ENCODE measurements at regions not wholly inside any gene's neighbourhood (a gene's known extent, or its start where the extent isn't known, plus 50 kb on each side); places are given as distances from the start of the nearest gene placed in this dataset.

DNA sequence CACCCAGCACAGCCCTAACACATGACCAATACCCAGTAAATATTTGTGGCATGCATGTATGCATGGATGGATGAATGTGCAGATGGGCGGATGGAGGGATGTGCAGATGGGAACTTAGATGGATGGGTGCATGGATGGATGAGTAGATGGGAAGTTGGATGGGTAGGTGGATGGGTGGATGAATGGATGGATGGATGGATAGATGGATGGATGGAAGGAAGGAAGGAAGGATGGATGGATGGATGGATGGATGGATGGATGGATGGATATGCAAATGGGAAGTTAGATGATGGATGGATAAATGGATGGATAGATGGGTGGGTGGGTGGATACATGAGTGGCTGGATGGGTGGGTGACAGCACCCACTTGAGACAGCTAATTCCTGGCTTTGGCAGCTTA is 193.2 kb upstream of the TNRC6C start:
- 94 to 97% (median 95%) methylated on average over 1 of the region's 1 CpG for WGBS, 3 donors
- no peaks in the 10 kb centered on the region for H3K27me3 ChIP-seq
- intact Hi-C loops (cut with DNase I), result no loop called here
- no peak overlapping the region for H3K27ac ChIP-seq
- no peaks in the 10 kb centered on the region for H3K36me3 ChIP-seq
- H3K9me3 ChIP-seq, result no peaks in the 10 kb centered on the region
- no peak for TF ChIP-seq EP300 (IDR thresholded peaks at IDR 0.05)
- no peak for TF ChIP-seq POLR2A (IDR thresholded peaks at IDR 0.05)
- TF ChIP-seq, protein P1, sequence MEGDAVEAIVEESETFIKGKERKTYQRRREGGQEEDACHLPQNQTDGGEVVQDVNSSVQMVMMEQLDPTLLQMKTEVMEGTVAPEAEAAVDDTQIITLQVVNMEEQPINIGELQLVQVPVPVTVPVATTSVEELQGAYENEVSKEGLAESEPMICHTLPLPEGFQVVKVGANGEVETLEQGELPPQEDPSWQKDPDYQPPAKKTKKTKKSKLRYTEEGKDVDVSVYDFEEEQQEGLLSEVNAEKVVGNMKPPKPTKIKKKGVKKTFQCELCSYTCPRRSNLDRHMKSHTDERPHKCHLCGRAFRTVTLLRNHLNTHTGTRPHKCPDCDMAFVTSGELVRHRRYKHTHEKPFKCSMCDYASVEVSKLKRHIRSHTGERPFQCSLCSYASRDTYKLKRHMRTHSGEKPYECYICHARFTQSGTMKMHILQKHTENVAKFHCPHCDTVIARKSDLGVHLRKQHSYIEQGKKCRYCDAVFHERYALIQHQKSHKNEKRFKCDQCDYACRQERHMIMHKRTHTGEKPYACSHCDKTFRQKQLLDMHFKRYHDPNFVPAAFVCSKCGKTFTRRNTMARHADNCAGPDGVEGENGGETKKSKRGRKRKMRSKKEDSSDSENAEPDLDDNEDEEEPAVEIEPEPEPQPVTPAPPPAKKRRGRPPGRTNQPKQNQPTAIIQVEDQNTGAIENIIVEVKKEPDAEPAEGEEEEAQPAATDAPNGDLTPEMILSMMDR (IDR thresholded peaks at IDR 0.05), result no peak
- no peak for DNase-seq
- no peaks in the 10 kb centered on the region for H3K4me1 ChIP-seq (ENCODE audit: insufficient read depth)
- no peak overlapping the region for H3K4me3 ChIP-seq

DNA sequence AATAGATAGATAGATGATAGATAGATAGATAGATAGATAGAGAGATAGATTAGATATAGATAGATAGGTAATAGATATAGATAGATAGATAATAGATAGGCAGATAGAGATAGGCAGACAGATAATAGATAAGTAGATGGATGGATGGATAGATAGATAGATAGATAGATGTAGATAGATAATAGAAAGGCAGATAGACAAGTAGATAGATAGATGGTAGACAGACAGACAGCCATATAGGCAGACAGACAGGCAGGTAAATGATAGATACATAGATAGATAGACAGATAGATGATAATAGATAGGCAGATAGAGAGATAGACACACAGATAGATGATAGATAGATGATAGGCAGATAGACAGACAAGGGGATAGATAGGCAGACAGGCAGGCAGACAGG is 191.4 kb upstream of the TNRC6C start:
- Histone ChIP-seq H3K4me1 (ENCODE audit: insufficient read depth) (no peaks in the 10 kb centered on the region), H3K27ac (no peak overlapping the region), H3K9me3 (no peaks in the 10 kb centered on the region), H3K36me3 (no peaks in the 10 kb centered on the region), H3K27me3 (no peaks in the 10 kb centered on the region), H3K4me3 (no peak overlapping the region)
- intact Hi-C loops (cut with DNase I), result no loop called here
- DNase-seq, result no peak
- TF ChIP-seq POLR2A (IDR thresholded peaks at IDR 0.05) (no peak), EP300 (IDR thresholded peaks at IDR 0.05) (no peak)
- TF ChIP-seq, protein P1 (IDR thresholded peaks at IDR 0.05), result no peak

DNA sequence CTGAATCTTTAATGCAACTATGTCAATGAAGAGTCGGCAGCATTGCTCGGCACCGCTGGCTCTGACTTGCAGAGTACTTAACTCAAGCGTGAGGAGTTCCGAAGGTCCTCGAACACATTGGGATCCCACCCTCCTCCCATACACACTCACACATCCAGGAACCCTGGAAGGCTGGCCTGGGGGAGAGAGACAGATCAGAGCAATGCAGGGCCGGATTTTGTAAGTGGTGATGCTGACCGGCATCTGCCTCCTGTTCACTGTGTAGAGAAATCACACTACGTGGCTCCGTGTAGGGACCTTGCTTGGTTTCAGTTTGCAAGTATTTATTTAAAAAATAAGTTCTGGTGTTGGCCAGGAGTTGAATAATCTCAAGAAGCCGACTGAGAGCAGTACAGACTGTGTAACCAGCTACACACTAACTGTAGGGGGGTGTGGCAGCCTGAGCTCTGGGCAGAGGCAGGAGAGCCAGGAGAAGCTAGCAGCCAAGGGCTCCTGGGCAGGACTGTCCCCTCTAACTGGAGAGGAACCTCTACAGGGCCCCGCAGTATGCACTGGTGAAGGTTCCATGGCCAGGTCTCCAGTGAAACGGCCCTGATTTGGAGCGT is 190.2 kb upstream of the TNRC6C start:
- intact Hi-C loops (cut with DNase I), result no loop called here

DNA sequence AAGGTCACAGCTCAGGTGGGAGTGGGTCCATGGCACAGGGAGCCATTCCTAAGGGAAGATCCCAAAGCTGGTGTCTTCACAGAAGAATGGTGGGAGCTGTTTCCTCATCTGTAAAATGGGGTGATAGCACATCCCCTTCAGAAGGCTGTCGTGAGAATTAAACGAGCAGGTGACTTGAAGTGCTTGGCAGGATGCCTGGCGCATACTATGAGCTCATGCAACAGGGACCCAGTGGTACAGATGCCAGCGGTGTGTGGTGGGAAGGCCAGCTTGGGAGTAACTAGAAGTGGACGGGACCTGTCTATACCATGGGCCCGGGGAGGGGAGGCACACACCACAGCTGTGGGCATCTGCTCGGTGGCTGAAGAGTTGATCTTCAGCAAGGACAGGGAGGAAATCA is 189.3 kb upstream of the TNRC6C start:
- Histone ChIP-seq H3K27ac (no peak overlapping the region), H3K27me3 (no peaks in the 10 kb centered on the region), H3K4me1 (ENCODE audit: insufficient read depth) (no peaks in the 10 kb centered on the region), H3K4me3 (no peak overlapping the region), H3K9me3 (no peaks in the 10 kb centered on the region), H3K36me3 (no peaks in the 10 kb centered on the region)
- no peak for DNase-seq
- 72 to 80% (median 78%) methylated on average over 7 of the region's 7 CpGs for WGBS, 3 donors
- TF ChIP-seq POLR2A (IDR thresholded peaks at IDR 0.05) (no peak), EP300 (IDR thresholded peaks at IDR 0.05) (no peak)
- TF ChIP-seq, protein P1 (IDR thresholded peaks at IDR 0.05), result no peak
- intact Hi-C loops (cut with DNase I), result no loop called here

More for the DNA sequence above, 190.2 kb upstream of the TNRC6C start:
- H3K27me3 ChIP-seq, result no peaks in the 10 kb centered on the region
- DNase-seq, result no peak
- H3K36me3 ChIP-seq, result no peaks in the 10 kb centered on the region
- H3K4me1 ChIP-seq (ENCODE audit: insufficient read depth), result no peaks in the 10 kb centered on the region
- no peak overlapping the region for H3K4me3 ChIP-seq
- TF ChIP-seq, protein P1 (IDR thresholded peaks at IDR 0.05), result no peak
- TF ChIP-seq POLR2A (IDR thresholded peaks at IDR 0.05) (no peak), EP300 (IDR thresholded peaks at IDR 0.05) (no peak)
- H3K27ac ChIP-seq, result no peak overlapping the region
- 56 to 63% (median 60%) methylated on average over 14 of the region's 14 CpGs for WGBS, 3 donors
- no peaks in the 10 kb centered on the region for H3K9me3 ChIP-seq
